AG04449 (cell line): ENCODE measurements at regions not wholly inside any gene's neighbourhood (a gene's known extent, or its start where the extent isn't known, plus 50 kb on each side); places are given as distances from the start of the nearest gene placed in this dataset.

ENCODE experiments used
- CTCF ChIA-PET: fragments of 350-600 bp; formaldehyde crosslinking; extraction: SDS; loops from one replicate; lab custom pipeline; 2021; ENCODE audit warnings: antibody characterized with exemption; lab: Yijun Ruan, JAX
- POLR2A ChIA-PET: fragments of 400-600, 350-600 bp; formaldehyde crosslinking; extraction: SDS; loops from one replicate; lab custom pipeline; 2020; ENCODE audit warnings: antibody characterized with exemption, inconsistent platforms; lab: Yijun Ruan, JAX
- DNase-seq: peaks from one replicate; pipeline ENCODE4 v3.0.0-alpha.2; 2010; ENCODE audit warnings: low read depth, low spot score
- H3K4me3 ChIP-seq: 2 replicates; pipeline ENCODE4 v1.5.1; 2011; ENCODE audit warnings: low read depth, mild to moderate bottlenecking, control low read depth, low read length
- TF ChIP-seq, protein P1 (sequence below): IDR thresholded peaks from one replicate; pipeline ENCODE4 v1.5.1; 2011; ENCODE audit warnings: mild to moderate bottlenecking, moderate library complexity, low read length, control low read depth, inconsistent platforms; ENCODE audit not compliant: insufficient read depth; ENCODE audit errors: missing control alignments

DNA sequence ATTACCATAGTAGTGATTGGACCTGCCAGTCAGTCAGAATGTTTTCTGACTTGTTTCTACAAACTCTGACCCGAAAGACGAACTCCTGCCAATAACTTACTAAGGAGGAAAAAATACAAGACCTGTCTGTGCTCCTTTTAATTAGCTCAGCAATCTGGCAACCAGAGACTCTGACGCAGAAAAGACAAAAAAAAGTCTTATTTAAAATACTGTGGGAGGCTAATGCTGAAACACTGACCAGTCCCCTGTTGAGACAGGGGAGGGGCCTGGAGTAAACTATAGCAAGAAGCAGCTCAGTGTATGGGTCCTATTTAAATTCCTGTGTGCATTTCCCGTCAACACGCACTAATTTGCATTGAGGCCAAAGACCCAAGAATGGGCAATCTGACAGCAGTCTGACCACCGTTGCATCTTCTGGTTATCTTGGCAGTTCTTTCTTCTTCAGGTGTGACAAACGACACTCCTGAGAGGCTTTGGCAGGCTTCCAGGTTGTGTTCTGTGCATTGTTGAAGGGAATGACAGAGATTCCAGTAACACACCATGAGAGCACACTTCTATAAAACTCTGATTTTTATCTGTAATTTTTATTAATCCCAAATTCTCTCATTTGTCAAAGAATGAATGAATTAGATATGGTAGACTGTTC is 1114.3 kb downstream of the IGSF11 start:
- CTCF ChIA-PET = interaction anchor here (1.8 kb wide), 1 partner anchor 78 kb away, joined by 5 read pairs; no protein-coding TSS in a partner anchor
- DNase-seq = no peak
- no peak overlapping the region for H3K4me3 ChIP-seq
- TF ChIP-seq, protein P1, sequence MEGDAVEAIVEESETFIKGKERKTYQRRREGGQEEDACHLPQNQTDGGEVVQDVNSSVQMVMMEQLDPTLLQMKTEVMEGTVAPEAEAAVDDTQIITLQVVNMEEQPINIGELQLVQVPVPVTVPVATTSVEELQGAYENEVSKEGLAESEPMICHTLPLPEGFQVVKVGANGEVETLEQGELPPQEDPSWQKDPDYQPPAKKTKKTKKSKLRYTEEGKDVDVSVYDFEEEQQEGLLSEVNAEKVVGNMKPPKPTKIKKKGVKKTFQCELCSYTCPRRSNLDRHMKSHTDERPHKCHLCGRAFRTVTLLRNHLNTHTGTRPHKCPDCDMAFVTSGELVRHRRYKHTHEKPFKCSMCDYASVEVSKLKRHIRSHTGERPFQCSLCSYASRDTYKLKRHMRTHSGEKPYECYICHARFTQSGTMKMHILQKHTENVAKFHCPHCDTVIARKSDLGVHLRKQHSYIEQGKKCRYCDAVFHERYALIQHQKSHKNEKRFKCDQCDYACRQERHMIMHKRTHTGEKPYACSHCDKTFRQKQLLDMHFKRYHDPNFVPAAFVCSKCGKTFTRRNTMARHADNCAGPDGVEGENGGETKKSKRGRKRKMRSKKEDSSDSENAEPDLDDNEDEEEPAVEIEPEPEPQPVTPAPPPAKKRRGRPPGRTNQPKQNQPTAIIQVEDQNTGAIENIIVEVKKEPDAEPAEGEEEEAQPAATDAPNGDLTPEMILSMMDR = no peak
- POLR2A ChIA-PET = no interaction called here

DNA sequence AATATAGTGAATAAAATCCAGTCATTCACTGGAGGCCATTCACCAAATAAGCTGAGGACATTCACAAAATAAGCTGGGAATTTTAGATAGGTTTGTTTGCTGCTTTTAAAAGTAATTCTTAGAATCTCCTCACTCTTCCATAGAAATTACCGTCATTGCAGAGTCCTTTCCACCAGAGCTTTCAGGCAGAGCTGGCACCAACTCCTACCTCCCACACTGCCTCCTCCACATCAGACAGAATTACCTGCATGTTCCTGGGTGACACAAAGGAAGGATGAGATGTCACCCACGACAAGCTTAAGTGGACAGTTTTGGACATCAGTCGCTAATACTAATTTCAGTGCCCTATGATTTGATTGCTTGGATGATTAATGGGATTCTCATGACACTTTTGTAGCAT is 1113.2 kb downstream of the IGSF11 start:
- no peak for DNase-seq
- ChIA-PET POLR2A (no interaction called here), CTCF (no interaction called here)
- H3K4me3 ChIP-seq = no peak overlapping the region
- TF ChIP-seq, protein P1 = no peak

DNA sequence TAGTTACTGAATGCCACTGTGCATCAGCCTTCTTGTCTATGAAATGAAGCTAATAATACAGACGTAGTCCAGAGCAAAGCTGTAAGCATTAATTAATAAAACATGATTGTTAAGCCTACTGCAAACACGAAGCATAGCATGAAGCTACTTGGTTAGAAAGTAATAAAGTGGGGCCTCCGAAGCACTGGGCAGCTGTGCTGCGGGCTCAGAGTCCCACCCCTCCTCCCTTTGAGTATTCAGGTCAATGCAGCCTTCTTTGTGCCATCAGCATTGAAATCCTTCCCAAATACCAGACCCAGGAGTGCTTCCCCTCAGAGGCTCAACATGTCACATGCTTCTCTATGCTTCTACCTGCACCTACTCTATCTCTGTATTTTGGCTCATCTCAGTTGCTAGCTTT is 1112.6 kb downstream of the IGSF11 start:
- TF ChIP-seq, protein P1 = no peak
- no peak for DNase-seq
- ChIA-PET CTCF (no interaction called here), POLR2A (no interaction called here)
- no peak overlapping the region for H3K4me3 ChIP-seq

DNA sequence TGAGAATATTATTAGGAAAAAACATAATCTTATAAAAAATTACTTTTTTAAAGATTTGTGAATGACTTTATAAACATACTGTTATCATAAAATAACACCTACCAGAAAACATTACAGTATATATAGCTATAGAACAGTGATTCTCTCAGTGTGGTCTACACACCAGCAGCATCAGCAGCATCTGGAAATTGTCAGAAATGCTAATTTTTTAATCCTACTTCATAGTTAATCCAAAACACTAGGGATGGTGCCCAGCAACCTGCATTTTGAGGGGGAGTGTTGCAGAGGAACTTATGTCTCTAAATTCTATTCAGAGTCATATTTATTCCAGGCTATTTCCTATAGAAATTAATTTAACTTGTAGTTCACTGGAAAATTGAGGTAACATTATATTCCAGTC is 1107.8 kb downstream of the IGSF11 start:
- ChIA-PET CTCF (interaction anchor here (0.7 kb wide), 1 partner anchor 17 kb away, joined by 3 read pairs; no protein-coding TSS in a partner anchor), POLR2A (no interaction called here)
- TF ChIP-seq, protein P1 = no peak
- no peak overlapping the region for H3K4me3 ChIP-seq
- DNase-seq = no peak

DNA sequence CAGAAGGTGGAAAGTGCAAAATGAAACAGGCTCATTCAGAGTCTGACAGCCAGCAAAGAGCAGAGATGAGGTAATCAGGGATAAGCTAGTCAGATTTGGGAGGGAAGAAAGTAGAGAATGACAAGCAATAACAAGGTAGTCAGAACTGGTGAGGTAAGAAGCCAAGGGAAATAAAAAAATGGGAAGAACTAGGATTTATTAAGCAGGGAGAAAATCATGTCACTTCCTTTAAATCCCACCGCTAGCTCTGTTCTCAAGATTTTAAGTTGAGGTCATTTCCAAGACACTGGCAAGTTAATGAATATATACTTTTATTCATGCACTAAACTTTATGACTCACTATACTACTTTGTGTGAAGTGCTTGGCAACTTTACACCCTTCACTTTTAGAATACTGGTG is 1106.8 kb downstream of the IGSF11 start:
- no peak overlapping the region for H3K4me3 ChIP-seq
- ChIA-PET CTCF (no interaction called here), POLR2A (interaction anchor here (0.7 to 0.8 kb wide), 2 partner anchors 9 to 21 kb away, joined by 3 read pairs; no protein-coding TSS in a partner anchor)
- TF ChIP-seq, protein P1 = no peak
- no peak for DNase-seq

DNA sequence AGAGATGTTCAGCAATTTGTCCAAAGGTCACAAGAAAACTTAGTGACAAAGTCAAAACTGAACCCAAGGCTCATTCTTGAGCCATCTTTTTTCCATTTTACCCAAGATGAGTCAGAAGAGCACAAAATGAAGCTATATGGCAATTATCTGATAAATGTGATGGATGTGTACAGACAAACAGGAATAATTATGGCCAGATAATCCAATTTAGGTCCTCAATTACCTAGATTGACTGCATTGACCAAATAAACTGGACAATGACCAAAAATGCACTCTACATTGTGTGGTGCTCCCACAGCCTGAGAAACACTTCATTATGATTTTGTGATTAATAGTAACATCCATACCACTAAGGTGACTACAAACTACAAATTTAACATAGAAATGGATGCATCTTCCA is 1105.8 kb downstream of the IGSF11 start:
- POLR2A ChIA-PET = no interaction called here
- H3K4me3 ChIP-seq = no peak overlapping the region
- DNase-seq = no peak
- CTCF ChIA-PET = no interaction called here
- TF ChIP-seq, protein P1 = no peak
